Endothelial cell (in vitro differentiated cells): ENCODE measurements at regions not wholly inside any gene's neighbourhood (a gene's known extent, or its start where the extent isn't known, plus 50 kb on each side); places are given as distances from the start of the nearest gene placed in this dataset.

Experiments
- DNase-seq: peaks from one replicate; pipeline ENCODE4 v3.0.0; 2021; ENCODE audit warnings: low spot score
- H3K27ac Mint-ChIP-seq: one replicate; pipeline ENCODE4 v1.8.0; 2021; ENCODE audit warnings: mixed read lengths, inconsistent platforms; ENCODE audit not compliant: unreplicated experiment
- H3K27me3 Mint-ChIP-seq: one replicate; pipeline ENCODE4 v1.8.0; 2021; ENCODE audit warnings: mild to moderate bottlenecking, moderate library complexity, mixed read lengths, inconsistent platforms; ENCODE audit not compliant: unreplicated experiment
- H3K36me3 Mint-ChIP-seq: one replicate; pipeline ENCODE4 v1.8.0; 2021; ENCODE audit warnings: mild to moderate bottlenecking, low read depth, mixed read lengths, inconsistent platforms; ENCODE audit not compliant: unreplicated experiment
- H3K4me1 Mint-ChIP-seq: one replicate; pipeline ENCODE4 v1.8.0; 2021; ENCODE audit warnings: mild to moderate bottlenecking, mixed read lengths, inconsistent platforms; ENCODE audit not compliant: unreplicated experiment
- H3K4me3 Mint-ChIP-seq: one replicate; pipeline ENCODE4 v1.8.0; 2021; ENCODE audit warnings: mild to moderate bottlenecking, mixed read lengths, inconsistent platforms; ENCODE audit not compliant: unreplicated experiment
- H3K9me3 Mint-ChIP-seq: one replicate; pipeline ENCODE4 v1.8.0; 2021; ENCODE audit warnings: mixed read lengths, inconsistent platforms; ENCODE audit not compliant: unreplicated experiment
- TF ChIP-seq, protein P1 (sequence below): fragments of 200-600 bp; sonication (generic); IDR thresholded peaks from one replicate; pipeline ENCODE4 v1.5.0; 2021; ENCODE audit warnings: antibody characterized with exemption; ENCODE audit not compliant: unreplicated experiment

DNA sequence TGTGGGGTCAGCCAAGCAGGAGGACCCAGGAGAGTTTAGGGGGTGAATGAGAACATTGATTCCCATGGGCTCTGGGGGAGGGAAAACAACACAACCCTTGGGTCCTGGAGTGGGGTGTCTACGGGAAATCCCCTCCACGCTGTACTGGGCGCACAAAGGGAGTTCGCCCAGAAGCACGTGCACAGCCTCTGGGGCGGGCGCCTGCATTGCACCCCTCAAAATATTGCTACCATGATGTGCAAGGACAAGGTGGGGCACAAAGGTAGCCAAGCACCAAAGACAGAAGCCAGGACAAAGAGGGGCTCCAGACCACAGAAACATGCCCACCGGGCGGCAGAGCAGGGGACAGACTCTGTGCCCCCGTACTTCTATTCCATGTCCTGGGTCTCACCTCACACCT is 74.9 kb upstream of the EIF5 start:
- TF ChIP-seq, protein P1, sequence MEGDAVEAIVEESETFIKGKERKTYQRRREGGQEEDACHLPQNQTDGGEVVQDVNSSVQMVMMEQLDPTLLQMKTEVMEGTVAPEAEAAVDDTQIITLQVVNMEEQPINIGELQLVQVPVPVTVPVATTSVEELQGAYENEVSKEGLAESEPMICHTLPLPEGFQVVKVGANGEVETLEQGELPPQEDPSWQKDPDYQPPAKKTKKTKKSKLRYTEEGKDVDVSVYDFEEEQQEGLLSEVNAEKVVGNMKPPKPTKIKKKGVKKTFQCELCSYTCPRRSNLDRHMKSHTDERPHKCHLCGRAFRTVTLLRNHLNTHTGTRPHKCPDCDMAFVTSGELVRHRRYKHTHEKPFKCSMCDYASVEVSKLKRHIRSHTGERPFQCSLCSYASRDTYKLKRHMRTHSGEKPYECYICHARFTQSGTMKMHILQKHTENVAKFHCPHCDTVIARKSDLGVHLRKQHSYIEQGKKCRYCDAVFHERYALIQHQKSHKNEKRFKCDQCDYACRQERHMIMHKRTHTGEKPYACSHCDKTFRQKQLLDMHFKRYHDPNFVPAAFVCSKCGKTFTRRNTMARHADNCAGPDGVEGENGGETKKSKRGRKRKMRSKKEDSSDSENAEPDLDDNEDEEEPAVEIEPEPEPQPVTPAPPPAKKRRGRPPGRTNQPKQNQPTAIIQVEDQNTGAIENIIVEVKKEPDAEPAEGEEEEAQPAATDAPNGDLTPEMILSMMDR = no peak
- no peak overlapping the region for H3K4me3 Mint-ChIP-seq
- no peaks in the 10 kb centered on the region for H3K27me3 Mint-ChIP-seq
- H3K27ac Mint-ChIP-seq = no peak overlapping the region
- peaks cover 10% of the 10 kb centered on the region for H3K4me1 Mint-ChIP-seq
- DNase-seq = no peak
- H3K36me3 Mint-ChIP-seq = no peaks in the 10 kb centered on the region
- H3K9me3 Mint-ChIP-seq = no peaks in the 10 kb centered on the region

GRCh38 chr14:103259801-103260628 is 74.0 kb upstream of the EIF5 start:
- Mint-ChIP-seq H3K27me3 (no peaks in the 10 kb centered on the region), H3K4me3 (no peak overlapping the region), H3K4me1 (peaks cover 10% of the 10 kb centered on the region), H3K36me3 (no peaks in the 10 kb centered on the region), H3K27ac (no peak overlapping the region), H3K9me3 (no peaks in the 10 kb centered on the region)
- TF ChIP-seq, protein P1 = no peak
- DNase-seq = no peak

DNA sequence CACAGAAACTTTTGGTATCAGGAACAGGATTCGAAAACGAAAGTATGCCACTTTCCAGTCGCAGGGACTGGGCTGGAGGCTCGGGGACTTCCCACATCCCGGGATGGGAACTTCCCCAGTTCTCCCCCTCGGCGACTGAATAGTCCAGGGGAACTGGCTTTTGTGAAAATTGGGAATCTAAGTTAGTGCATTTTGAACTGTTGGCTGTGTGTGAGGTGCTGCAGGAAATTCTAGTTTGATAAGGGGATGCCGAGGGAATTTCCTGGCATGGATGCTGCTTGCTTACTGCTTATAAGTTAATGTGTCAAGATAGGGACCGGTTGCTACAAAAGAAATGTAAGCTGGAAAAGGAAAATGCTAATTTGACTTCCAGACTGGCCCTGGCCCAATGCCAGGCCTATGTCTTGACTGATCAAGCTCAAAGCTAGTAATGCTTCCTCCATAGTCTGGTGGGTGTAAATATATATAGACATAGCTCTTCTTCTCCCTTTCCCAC is 73.4 kb upstream of the EIF5 start:
- Mint-ChIP-seq H3K27me3 (no peaks in the 10 kb centered on the region), H3K4me3 (no peak overlapping the region), H3K4me1 (peaks cover 10% of the 10 kb centered on the region), H3K27ac (no peak overlapping the region), H3K36me3 (no peaks in the 10 kb centered on the region), H3K9me3 (no peaks in the 10 kb centered on the region)
- TF ChIP-seq, protein P1 = no peak
- no peak for DNase-seq

DNA sequence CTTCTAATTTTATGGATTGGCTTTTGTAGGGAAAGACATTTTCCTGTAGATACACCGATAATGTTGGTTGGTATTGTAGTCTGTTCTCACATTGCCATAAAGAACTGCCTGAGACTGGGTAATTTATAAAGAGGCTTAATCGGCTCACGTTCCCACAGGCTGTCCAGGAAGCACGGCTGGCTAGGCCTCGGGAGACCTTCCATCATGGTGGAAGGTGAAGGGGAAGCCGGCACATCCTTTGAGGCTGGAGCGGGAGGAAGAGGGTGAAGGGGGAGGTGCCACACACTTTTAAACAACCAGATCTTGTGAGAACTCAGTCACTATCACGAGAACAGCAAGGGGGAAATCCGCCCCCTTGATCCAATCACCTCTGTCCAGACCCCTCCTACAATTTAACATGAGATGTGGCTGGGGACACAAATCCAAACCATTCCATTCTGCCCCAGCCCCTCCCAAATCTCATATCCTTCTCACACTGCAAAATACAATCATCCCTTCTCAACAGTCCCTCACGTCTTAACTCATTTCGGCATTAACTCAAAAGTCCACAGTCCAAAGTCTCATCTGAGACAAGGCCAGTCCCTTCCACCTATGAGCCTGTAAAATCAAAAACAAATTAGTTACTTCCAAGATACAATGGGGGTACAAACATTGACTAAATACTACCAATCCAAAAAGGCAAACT is 66.7 kb upstream of the EIF5 start:
- TF ChIP-seq, protein P1 = no peak
- no peaks in the 10 kb centered on the region for H3K36me3 Mint-ChIP-seq
- peaks cover under 1% of the 10 kb centered on the region for H3K27me3 Mint-ChIP-seq
- H3K4me3 Mint-ChIP-seq = no peak overlapping the region
- no peak overlapping the region for H3K27ac Mint-ChIP-seq
- H3K4me1 Mint-ChIP-seq = peaks cover 6% of the 10 kb centered on the region
- no peak for DNase-seq
- no peaks in the 10 kb centered on the region for H3K9me3 Mint-ChIP-seq

DNA sequence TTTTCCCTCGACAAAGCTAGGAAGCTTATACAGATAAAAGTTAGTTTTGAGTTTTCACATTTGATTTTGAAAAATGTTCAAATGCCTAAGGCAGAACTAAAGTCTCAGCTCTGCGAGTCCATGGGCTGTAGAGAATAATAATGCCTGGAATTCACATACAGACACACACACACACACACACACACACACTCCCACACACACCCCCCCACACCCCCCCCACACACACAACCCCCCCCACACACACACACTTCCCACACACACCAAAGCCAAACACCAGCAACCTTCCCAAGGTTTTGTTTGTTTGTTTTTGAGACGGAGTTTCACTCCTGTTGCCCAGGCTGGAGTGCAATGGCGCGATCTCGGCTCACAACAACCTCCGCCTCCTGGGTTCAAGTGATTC is 62.8 kb upstream of the EIF5 start:
- TF ChIP-seq, protein P1 = no peak
- no peak for DNase-seq
- Mint-ChIP-seq H3K4me3 (no peak overlapping the region), H3K27me3 (peaks cover 3% of the 10 kb centered on the region), H3K36me3 (no peaks in the 10 kb centered on the region), H3K27ac (no peak overlapping the region), H3K4me1 (peaks cover 9% of the 10 kb centered on the region), H3K9me3 (no peaks in the 10 kb centered on the region)
